ENCODE measurements at regions not wholly inside any gene's neighbourhood (a gene's known extent, or its start where the extent isn't known, plus 50 kb on each side); places are given as distances from the start of the nearest gene placed in this dataset.

- Histone ChIP-seq H3K9me3 (no peaks in the 10 kb centered on the region), H3K27ac (no peak overlapping the region), H3K36me3 (no peaks in the 10 kb centered on the region), H3K27me3 (replicated peaks; ENCODE audit: insufficient read depth) (no peaks in the 10 kb centered on the region), H3K4me1 (replicated peaks) (no peaks in the 10 kb centered on the region), H3K4me3 (no peak overlapping the region)
- no peak for DNase-seq (ENCODE audit: low spot score)
- intact Hi-C loops (cut with DNase I), result no loop called here
- WGBS, result 85% methylated on average over 3 of the region's 3 CpGs
- TF ChIP-seq POLR2A (IDR thresholded peaks at IDR 0.05) (no peak), POLR2AphosphoS5 (IDR thresholded peaks at IDR 0.05) (no peak)
- TF ChIP-seq, protein P1, sequence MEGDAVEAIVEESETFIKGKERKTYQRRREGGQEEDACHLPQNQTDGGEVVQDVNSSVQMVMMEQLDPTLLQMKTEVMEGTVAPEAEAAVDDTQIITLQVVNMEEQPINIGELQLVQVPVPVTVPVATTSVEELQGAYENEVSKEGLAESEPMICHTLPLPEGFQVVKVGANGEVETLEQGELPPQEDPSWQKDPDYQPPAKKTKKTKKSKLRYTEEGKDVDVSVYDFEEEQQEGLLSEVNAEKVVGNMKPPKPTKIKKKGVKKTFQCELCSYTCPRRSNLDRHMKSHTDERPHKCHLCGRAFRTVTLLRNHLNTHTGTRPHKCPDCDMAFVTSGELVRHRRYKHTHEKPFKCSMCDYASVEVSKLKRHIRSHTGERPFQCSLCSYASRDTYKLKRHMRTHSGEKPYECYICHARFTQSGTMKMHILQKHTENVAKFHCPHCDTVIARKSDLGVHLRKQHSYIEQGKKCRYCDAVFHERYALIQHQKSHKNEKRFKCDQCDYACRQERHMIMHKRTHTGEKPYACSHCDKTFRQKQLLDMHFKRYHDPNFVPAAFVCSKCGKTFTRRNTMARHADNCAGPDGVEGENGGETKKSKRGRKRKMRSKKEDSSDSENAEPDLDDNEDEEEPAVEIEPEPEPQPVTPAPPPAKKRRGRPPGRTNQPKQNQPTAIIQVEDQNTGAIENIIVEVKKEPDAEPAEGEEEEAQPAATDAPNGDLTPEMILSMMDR (IDR thresholded peaks at IDR 0.05), result no peak
Observed at GRCh38 chr4:130186931-130187330, 1091.0 kb downstream of the C4orf33 start.

GRCh38 chr4:130187587-130187986 is 1091.6 kb downstream of the C4orf33 start:
- TF ChIP-seq POLR2A (IDR thresholded peaks at IDR 0.05) (no peak), POLR2AphosphoS5 (IDR thresholded peaks at IDR 0.05) (no peak)
- TF ChIP-seq, protein P1 (IDR thresholded peaks at IDR 0.05), result no peak
- no peaks in the 10 kb centered on the region for H3K4me1 ChIP-seq (replicated peaks)

DNA sequence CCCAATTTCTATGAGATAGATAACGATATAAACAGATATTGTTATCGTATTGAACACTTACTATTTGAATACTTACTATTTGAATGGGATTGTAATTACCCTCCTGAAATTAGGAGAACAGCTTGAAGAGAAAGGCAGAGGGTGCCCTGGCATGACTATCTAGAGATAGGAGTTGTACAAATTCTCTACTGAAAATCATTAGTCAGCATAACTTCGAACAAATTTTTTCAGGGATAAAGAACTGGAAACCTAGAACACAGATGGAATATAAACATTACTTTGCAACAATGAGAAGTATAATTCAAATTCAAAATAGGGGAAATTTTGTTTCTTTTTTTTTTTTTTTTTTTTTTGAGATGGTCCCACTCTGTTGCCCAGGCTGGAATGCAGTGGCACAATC is 1096.8 kb downstream of the C4orf33 start:
- Histone ChIP-seq H3K9me3 (no peaks in the 10 kb centered on the region), H3K4me3 (no peak overlapping the region), H3K36me3 (no peaks in the 10 kb centered on the region), H3K27me3 (replicated peaks; ENCODE audit: insufficient read depth) (no peaks in the 10 kb centered on the region), H3K4me1 (replicated peaks) (no peaks in the 10 kb centered on the region), H3K27ac (no peak overlapping the region)
- WGBS, result 94% methylated on average over 3 of the region's 3 CpGs
- TF ChIP-seq POLR2AphosphoS5 (IDR thresholded peaks at IDR 0.05), result no peak
- TF ChIP-seq POLR2A (IDR thresholded peaks at IDR 0.05), result no peak
- TF ChIP-seq, protein P1 (IDR thresholded peaks at IDR 0.05), result no peak
- DNase-seq (ENCODE audit: low spot score), result no peak
- intact Hi-C loops (cut with DNase I), result no loop called here

More at GRCh38 chr4:130187587-130187986, 1091.6 kb downstream of the C4orf33 start:
- H3K4me3 ChIP-seq, result no peak overlapping the region
- DNase-seq (ENCODE audit: low spot score), result no peak
- intact Hi-C loops (cut with DNase I), result no loop called here
- no peaks in the 10 kb centered on the region for H3K27me3 ChIP-seq (replicated peaks; ENCODE audit: insufficient read depth)
- 91% methylated on average over 1 of the region's 1 CpG for WGBS
- no peaks in the 10 kb centered on the region for H3K36me3 ChIP-seq
- H3K27ac ChIP-seq, result no peak overlapping the region
- no peaks in the 10 kb centered on the region for H3K9me3 ChIP-seq

DNA sequence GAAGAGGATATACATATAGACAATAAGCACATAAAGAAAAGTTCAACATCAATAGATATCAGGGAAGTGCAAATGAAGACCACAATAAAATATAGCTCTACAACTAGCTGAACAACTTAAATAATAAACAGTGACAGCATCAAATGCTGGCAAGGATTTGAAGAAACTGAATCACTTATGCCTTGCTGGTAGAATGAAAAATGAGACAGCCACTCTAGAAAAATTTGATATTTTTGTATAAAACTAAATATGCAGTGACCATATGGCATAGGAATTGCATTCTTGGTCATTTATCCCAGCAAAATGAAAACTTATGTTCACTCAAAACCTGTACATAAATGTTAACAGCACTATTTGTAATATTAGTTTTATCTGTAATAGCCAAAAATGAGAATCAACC is 1102.0 kb downstream of the C4orf33 start:
- H3K36me3 ChIP-seq, result no peaks in the 10 kb centered on the region
- TF ChIP-seq POLR2A (IDR thresholded peaks at IDR 0.05) (no peak), POLR2AphosphoS5 (IDR thresholded peaks at IDR 0.05) (no peak)
- TF ChIP-seq, protein P1 (IDR thresholded peaks at IDR 0.05), result no peak
- H3K27ac ChIP-seq, result no peak overlapping the region
- no peaks in the 10 kb centered on the region for H3K9me3 ChIP-seq
- intact Hi-C loops (cut with DNase I), result no loop called here
- no peak overlapping the region for H3K4me3 ChIP-seq
- no peaks in the 10 kb centered on the region for H3K27me3 ChIP-seq (replicated peaks; ENCODE audit: insufficient read depth)
- H3K4me1 ChIP-seq (replicated peaks), result no peaks in the 10 kb centered on the region
- DNase-seq (ENCODE audit: low spot score), result no peak

- Histone ChIP-seq H3K27me3 (replicated peaks; ENCODE audit: insufficient read depth) (no peaks in the 10 kb centered on the region), H3K4me1 (replicated peaks) (no peaks in the 10 kb centered on the region), H3K36me3 (no peaks in the 10 kb centered on the region), H3K27ac (no peak overlapping the region), H3K9me3 (no peaks in the 10 kb centered on the region), H3K4me3 (no peak overlapping the region)
- TF ChIP-seq POLR2AphosphoS5 (IDR thresholded peaks at IDR 0.05) (no peak), POLR2A (IDR thresholded peaks at IDR 0.05) (no peak)
- TF ChIP-seq, protein P1 (IDR thresholded peaks at IDR 0.05), result no peak
- intact Hi-C loops (cut with DNase I), result no loop called here
- 79% methylated on average over 3 of the region's 3 CpGs for WGBS
- DNase-seq (ENCODE audit: low spot score), result no peak
Observed at GRCh38 chr4:130203571-130203970, 1107.6 kb downstream of the C4orf33 start.
